ENCODE measurements at regions not wholly inside any gene's neighbourhood (a gene's known extent, or its start where the extent isn't known, plus 50 kb on each side); places are given as distances from the start of the nearest gene placed in this dataset.

DNA sequence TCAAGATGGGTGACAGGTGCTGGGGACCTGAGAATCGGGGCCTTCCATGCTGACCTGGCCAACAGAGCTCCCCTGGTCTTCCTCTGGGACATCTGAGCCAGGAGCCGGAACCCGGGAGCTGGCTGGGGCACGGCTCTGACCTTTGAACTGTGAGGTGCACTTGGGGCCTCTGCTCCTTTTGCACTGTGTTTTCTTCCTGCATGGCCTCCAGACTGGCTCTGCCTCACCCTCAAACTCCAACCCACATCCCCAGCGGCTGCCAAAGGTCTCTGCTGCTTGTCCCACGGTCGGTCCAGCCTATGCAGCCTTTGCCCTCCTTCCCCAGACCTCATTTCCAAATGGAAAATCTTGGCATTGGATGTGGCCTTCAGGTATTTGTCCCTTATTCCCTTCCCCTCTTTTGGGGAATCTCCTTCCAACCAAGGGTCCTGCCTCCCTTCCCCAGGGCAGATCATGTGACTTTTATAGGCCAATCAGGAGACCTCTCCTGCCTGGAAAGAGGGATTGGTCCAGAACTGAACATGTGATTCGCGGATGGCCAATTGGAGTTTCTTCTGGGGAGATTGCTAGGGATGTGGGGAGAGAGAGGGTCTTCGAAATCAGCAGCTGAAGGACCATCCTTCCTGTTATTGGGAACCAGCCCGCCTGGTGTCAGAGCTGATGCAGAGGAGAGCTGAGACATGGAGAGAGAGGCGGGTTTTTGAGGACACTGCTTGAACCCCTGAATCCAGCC, 117.9 kb downstream of the CYLD start:
- H3K79me2 ChIP-seq (ENCODE audit: insufficient read depth, low read length): no peaks in the 10 kb centered on the region
- DNase-seq (no peak), ATAC-seq (ENCODE audit: insufficient read depth, low read depth) (no peak)
- H2AFZ ChIP-seq (ENCODE audit: low read depth, low read length): no peak overlapping the region
- no peak overlapping the region for H3K4me3 ChIP-seq (ENCODE audit: low read depth in 1 of 2, low read length in 2 of 2)
- TF ChIP-seq, protein P1, sequence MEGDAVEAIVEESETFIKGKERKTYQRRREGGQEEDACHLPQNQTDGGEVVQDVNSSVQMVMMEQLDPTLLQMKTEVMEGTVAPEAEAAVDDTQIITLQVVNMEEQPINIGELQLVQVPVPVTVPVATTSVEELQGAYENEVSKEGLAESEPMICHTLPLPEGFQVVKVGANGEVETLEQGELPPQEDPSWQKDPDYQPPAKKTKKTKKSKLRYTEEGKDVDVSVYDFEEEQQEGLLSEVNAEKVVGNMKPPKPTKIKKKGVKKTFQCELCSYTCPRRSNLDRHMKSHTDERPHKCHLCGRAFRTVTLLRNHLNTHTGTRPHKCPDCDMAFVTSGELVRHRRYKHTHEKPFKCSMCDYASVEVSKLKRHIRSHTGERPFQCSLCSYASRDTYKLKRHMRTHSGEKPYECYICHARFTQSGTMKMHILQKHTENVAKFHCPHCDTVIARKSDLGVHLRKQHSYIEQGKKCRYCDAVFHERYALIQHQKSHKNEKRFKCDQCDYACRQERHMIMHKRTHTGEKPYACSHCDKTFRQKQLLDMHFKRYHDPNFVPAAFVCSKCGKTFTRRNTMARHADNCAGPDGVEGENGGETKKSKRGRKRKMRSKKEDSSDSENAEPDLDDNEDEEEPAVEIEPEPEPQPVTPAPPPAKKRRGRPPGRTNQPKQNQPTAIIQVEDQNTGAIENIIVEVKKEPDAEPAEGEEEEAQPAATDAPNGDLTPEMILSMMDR (IDR thresholded peaks at IDR 0.05; ENCODE audit: borderline replicate concordance, extremely low read depth, low read length, poor library complexity, severe bottlenecking): no peak
- no peak for TF ChIP-seq EZH2 (IDR thresholded peaks at IDR 0.05; ENCODE audit: borderline replicate concordance, low read depth, low read length, severe bottlenecking)
- no peaks in the 10 kb centered on the region for H4K20me1 ChIP-seq (ENCODE audit: insufficient read depth, low read length)
- no peak overlapping the region for H3K4me2 ChIP-seq (ENCODE audit: insufficient read depth, low read length)
- no peaks in the 10 kb centered on the region for H3K36me3 ChIP-seq (ENCODE audit: insufficient read depth, low read length)
- no peaks in the 10 kb centered on the region for H3K27me3 ChIP-seq (ENCODE audit: insufficient read depth, low read length, poor library complexity)
- no peaks in the 10 kb centered on the region for H3K4me1 ChIP-seq (ENCODE audit: insufficient read depth, low read length)
- H3K27ac ChIP-seq (ENCODE audit: low read length): no peak overlapping the region
- no peaks in the 10 kb centered on the region for H3K9me3 ChIP-seq (ENCODE audit: insufficient read depth, low read length, severe bottlenecking)
- no peak overlapping the region for H3K9ac ChIP-seq (ENCODE audit: low read depth, low read length)

DNA sequence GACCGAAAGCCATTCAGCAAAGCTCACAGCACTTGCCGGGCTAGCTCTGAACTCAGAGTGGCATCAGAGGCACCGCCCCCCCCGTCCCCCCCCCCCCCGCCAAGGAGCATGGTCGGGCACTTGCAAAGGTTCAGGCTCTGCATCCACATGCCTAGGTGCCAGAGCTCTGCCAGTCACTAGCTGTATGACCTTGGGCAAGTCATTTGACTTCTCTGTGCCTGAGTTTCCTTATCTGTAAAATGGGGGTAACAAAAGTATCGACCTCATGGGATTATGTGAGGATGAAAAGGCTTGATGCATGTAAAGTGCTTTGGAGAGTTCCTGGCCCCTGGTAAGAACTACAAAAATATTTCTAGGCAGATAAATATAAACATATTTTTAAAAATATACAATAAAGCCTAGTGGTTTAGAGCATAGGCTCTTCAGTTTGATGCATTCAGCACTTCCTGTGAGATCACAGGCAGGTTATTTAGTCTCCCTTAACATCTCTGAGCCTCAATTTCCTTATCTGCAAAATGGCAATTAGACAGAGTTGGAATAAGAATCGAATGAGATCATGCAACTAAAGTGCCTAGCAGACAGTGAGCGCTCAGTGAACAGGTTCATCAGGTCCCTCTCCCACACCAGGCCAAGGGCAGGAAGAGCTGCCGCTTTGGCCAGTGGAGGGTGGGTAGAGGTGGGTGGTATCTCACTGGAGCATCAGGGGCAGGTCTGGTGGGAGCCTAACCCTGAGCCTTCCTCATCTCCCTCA, 117.2 kb downstream of the CYLD start:
- Histone ChIP-seq H4K20me1 (ENCODE audit: insufficient read depth, low read length) (no peaks in the 10 kb centered on the region), H3K27me3 (ENCODE audit: insufficient read depth, low read length, poor library complexity) (no peaks in the 10 kb centered on the region), H3K9ac (ENCODE audit: low read depth, low read length) (no peak overlapping the region), H3K79me2 (ENCODE audit: insufficient read depth, low read length) (no peaks in the 10 kb centered on the region), H3K27ac (ENCODE audit: low read length) (no peak overlapping the region), H3K4me3 (ENCODE audit: low read depth in 1 of 2, low read length in 2 of 2) (no peak overlapping the region), H3K36me3 (ENCODE audit: insufficient read depth, low read length) (no peaks in the 10 kb centered on the region), H2AFZ (ENCODE audit: low read depth, low read length) (no peak overlapping the region), H3K9me3 (ENCODE audit: insufficient read depth, low read length, severe bottlenecking) (no peaks in the 10 kb centered on the region), H3K4me1 (ENCODE audit: insufficient read depth, low read length) (no peaks in the 10 kb centered on the region), H3K4me2 (ENCODE audit: insufficient read depth, low read length) (no peak overlapping the region)
- DNase-seq (no peak), ATAC-seq (ENCODE audit: insufficient read depth, low read depth) (no peak)
- TF ChIP-seq EZH2 (IDR thresholded peaks at IDR 0.05; ENCODE audit: borderline replicate concordance, low read depth, low read length, severe bottlenecking): no peak
- TF ChIP-seq, protein P1 (IDR thresholded peaks at IDR 0.05; ENCODE audit: borderline replicate concordance, extremely low read depth, low read length, poor library complexity, severe bottlenecking): no peak

- no peaks in the 10 kb centered on the region for H3K36me3 ChIP-seq (ENCODE audit: insufficient read depth, low read length)
- H3K9me3 ChIP-seq (ENCODE audit: insufficient read depth, low read length, severe bottlenecking): no peaks in the 10 kb centered on the region
- DNase-seq (no peak), ATAC-seq (ENCODE audit: insufficient read depth, low read depth) (no peak)
- no peak overlapping the region for H3K27ac ChIP-seq (ENCODE audit: low read length)
- H3K9ac ChIP-seq (ENCODE audit: low read depth, low read length): no peak overlapping the region
- no peak for TF ChIP-seq EZH2 (IDR thresholded peaks at IDR 0.05; ENCODE audit: borderline replicate concordance, low read depth, low read length, severe bottlenecking)
- TF ChIP-seq, protein P1 (IDR thresholded peaks at IDR 0.05; ENCODE audit: borderline replicate concordance, extremely low read depth, low read length, poor library complexity, severe bottlenecking): no peak
- H4K20me1 ChIP-seq (ENCODE audit: insufficient read depth, low read length): no peaks in the 10 kb centered on the region
- no peak overlapping the region for H2AFZ ChIP-seq (ENCODE audit: low read depth, low read length)
- no peak overlapping the region for H3K4me2 ChIP-seq (ENCODE audit: insufficient read depth, low read length)
- H3K4me1 ChIP-seq (ENCODE audit: insufficient read depth, low read length): no peaks in the 10 kb centered on the region
- H3K27me3 ChIP-seq (ENCODE audit: insufficient read depth, low read length, poor library complexity): no peaks in the 10 kb centered on the region
- H3K4me3 ChIP-seq (ENCODE audit: low read depth in 1 of 2, low read length in 2 of 2): no peak overlapping the region
- H3K79me2 ChIP-seq (ENCODE audit: insufficient read depth, low read length): no peaks in the 10 kb centered on the region
Observed at GRCh38 chr16:50858376-50858775, 116.5 kb downstream of the CYLD start.

Data from DND-41 (cell line).